Pancreas (tissue), 10 donors: ENCODE measurements at regions not wholly inside any gene's neighbourhood (a gene's known extent, or its start where the extent isn't known, plus 50 kb on each side); places are given as distances from the start of the nearest gene placed in this dataset.
"Not testable (repeated sequence)": the region's sequence is repeated elsewhere in the genome, so short reads cannot be mapped to it uniquely, and the experiment has no call there.

Experiments
- ATAC-seq, 4 donors: fragments of 200-7000 bp; cut with Tn5 transposase; one replicate each; pipeline versions ENCODE4 v1.8.0 to v1.9.1; 2020; ENCODE audit warnings: mild to moderate bottlenecking in 4 of 4, moderate library complexity in 4 of 4
- DNase-seq, 6 donors: peaks; one replicate each; pipeline ENCODE4 v3.0.0-alpha.2; 2020
- FAIRE-seq: peaks from 2 replicates; lab custom pipeline; 2012; peaks lifted over from hg19 to GRCh38; lab: Jason Lieb, UNC
- H3K27ac ChIP-seq, 4 donors: fragments of 200-600 bp; sonication (generic); 1 replicate in 3 of 4; 2 replicates in 1 of 4; pipeline versions ENCODE4 v1.5.0 to v1.8.0; 2020
- H3K27me3 ChIP-seq, 4 donors: fragments of 200-600 bp; one replicate each; pipeline ENCODE4 v1.8.0; 2021
- H3K36me3 ChIP-seq, 3 donors: fragments of 200-600 bp; sonication (generic) in 1 of 3; one replicate each; pipeline versions ENCODE4 v1.5.0 to v1.8.0; 2020 to 2021
- H3K4me1 ChIP-seq, 3 donors: fragments of 200-600 bp; one replicate each; pipeline ENCODE4 v1.8.0; 2021
- H3K4me3 ChIP-seq, 4 donors: fragments of 200-600 bp; sonication (generic) in 2 of 4; one replicate each; pipeline versions ENCODE4 v1.5.0 to v1.8.0; 2020 to 2021
- H3K9me3 ChIP-seq, 4 donors: fragments of 200-600 bp; one replicate each; pipeline ENCODE4 v1.8.0; 2021
- CTCF ChIP-seq, 4 donors: fragments of 200-600 bp; sonication (generic) in 3 of 4; IDR thresholded peaks; one replicate each; pipeline versions ENCODE4 v1.5.0 to v1.8.0; 2021; ENCODE audit warnings: antibody characterized with exemption in 4 of 4
- WGBS, 2 donors: extraction: QIAGEN DNeasy Blood & Tissue Kit; methylation state at CpG; one replicate each; pipeline ENCODE4 v1.1.7; 2013; 5-methylcytosine and 5-hydroxymethylcytosine counted together
- intact Hi-C, 3 donors: fragments of 100-400 bp; cut with DNase I; formaldehyde crosslinking; loops; one replicate each; pipeline versions ENCODE4 v1.11.1 to v1.14.2; 2022
- donor health status: healthy with polysubstance abuse.
- donor health status: DM: no; HTN: no; CAD: no; lungs with moderate emphysema.
- donor health status: DM: no; HTN: no; CAD: no.
- donor health status: control.
- donor health status: control.
- donor health status: Bipolar disorder and iron deficiency.
- donor health status: DM: yes; HTN: yes; CAD: no.
- donor health status: DM: no; HTN: no; CAD: no.
- donor health status: DM: no; HTN: no; CAD: no.
- donor health status: DM: yes; HTN: yes; CAD: no.

- FAIRE-seq (no peak), DNase-seq (no peak), ATAC-seq (no peak)
- no peak for TF ChIP-seq CTCF (IDR thresholded peaks at IDR 0.05)
- WGBS, 2 donors = 33 to 40% methylated on average over 6 of the region's 6 CpGs
- Histone ChIP-seq H3K4me3 (no peak overlapping the region), H3K9me3 (no peaks in the 10 kb centered on the region), H3K27me3 (no peaks in the 10 kb centered on the region), H3K27ac (no peak overlapping the region), H3K36me3 (no peaks in the 10 kb centered on the region), H3K4me1 (no peaks in the 10 kb centered on the region)
- intact Hi-C loops = no loop called here
These were observed 358.1 kb upstream of the NUPR2 start for GRCh38 chr7:56474271-56474670.

- no peak overlapping the region for H3K4me3 ChIP-seq
- DNase-seq (no peak), FAIRE-seq (no peak), ATAC-seq (no peak)
- no peaks in the 10 kb centered on the region for H3K4me1 ChIP-seq
- H3K9me3 ChIP-seq = peaks cover 2 to 7% (median 4%) of the 10 kb centered on the region in 4 donors
- no peaks in the 10 kb centered on the region for H3K36me3 ChIP-seq
- TF ChIP-seq CTCF (IDR thresholded peaks at IDR 0.05) = no peak
- WGBS, 2 donors = 39 to 41% methylated on average over 2 of the region's 2 CpGs
- intact Hi-C loops = no loop called here
- H3K27ac ChIP-seq = no peak overlapping the region
- no peaks in the 10 kb centered on the region for H3K27me3 ChIP-seq
These were observed 355.6 kb upstream of the NUPR2 start for GRCh38 chr7:56471811-56472210.

GRCh38 chr7:56466607-56467525, 350.6 kb upstream of the NUPR2 start:
- H3K9me3 ChIP-seq = peaks cover 2 to 15% (median 4%) of the 10 kb centered on the region in 4 donors
- H3K36me3 ChIP-seq, DNase-seq, ATAC-seq, H3K27ac ChIP-seq, H3K27me3 ChIP-seq, intact Hi-C loops, H3K4me3 ChIP-seq, H3K4me1 ChIP-seq, FAIRE-seq: not testable (repeated sequence)
- 9 to 13% methylated on average over 2 of the region's 2 CpGs for WGBS, 2 donors

GRCh38 chr7:56449762-56450161, 333.5 kb upstream of the NUPR2 start:
- FAIRE-seq (no peak), ATAC-seq (no peak), DNase-seq (no peak)
- H3K27me3 ChIP-seq = no peaks in the 10 kb centered on the region
- TF ChIP-seq CTCF (IDR thresholded peaks at IDR 0.05) = no peak
- H3K36me3 ChIP-seq = no peaks in the 10 kb centered on the region
- no peaks in the 10 kb centered on the region for H3K4me1 ChIP-seq
- H3K27ac ChIP-seq = no peak overlapping the region
- H3K9me3 ChIP-seq = no peaks in the 10 kb centered on the region
- intact Hi-C loops = no loop called here
- no peak overlapping the region for H3K4me3 ChIP-seq

DNA sequence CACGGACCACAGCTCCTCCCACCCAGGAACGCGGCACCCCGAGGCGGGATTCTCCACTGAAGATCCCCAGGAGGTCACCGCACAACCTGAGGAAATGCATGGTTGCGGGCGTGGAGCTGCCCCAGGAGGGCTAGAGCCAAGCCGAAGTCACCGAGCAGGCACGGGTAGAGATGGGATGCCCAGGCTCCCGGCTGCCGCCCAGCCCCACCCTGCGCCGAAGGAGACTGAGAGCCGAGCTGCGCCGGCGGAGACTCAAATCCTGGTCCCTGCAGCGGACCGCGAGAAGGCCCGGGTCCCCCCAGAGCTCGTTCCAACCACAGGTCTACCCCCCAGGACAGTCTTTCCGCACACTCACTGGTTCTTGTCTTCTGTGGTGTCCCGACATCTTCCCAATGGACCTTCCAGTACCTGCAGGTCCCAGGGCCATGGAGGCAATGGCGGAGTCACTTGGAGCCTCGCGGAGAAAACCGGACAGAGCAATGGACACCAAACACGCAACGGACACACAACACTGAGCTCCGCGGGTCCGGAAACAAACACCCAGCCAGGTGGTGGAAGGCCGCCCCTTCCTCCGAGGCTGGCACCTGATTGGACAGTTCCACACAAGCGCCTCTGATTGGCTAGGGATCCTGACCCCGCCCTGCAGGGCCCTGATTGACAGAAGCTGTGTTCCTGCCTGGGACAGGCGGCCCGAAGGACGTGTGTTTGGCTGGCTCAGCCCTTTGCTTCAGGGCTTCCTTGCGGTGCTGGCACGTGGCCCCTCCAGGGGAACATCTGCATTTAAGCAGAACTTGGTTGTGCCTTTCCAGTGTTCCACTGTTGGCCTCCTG, 331.9 kb upstream of the NUPR2 start:
- WGBS, 2 donors = 11 to 23% methylated on average over 44 of the region's 44 CpGs
- Histone ChIP-seq H3K9me3 (no peaks in the 10 kb centered on the region), H3K27ac (no peak overlapping the region), H3K4me3 (no peak overlapping the region), H3K4me1 (no peaks in the 10 kb centered on the region), H3K27me3 (no peaks in the 10 kb centered on the region), H3K36me3 (no peaks in the 10 kb centered on the region)
- ATAC-seq (no peak), FAIRE-seq (no peak), DNase-seq (peak in 1 of 6 donors; percentile 51)
- TF ChIP-seq CTCF (IDR thresholded peaks at IDR 0.05) = no peak
- intact Hi-C loops = no loop called here

- intact Hi-C loops, H3K27me3 ChIP-seq, FAIRE-seq, DNase-seq, H3K27ac ChIP-seq, H3K4me3 ChIP-seq, H3K36me3 ChIP-seq, H3K9me3 ChIP-seq, H3K4me1 ChIP-seq, ATAC-seq: not testable (repeated sequence)
- 67 to 69% methylated on average over 1 of the region's 1 CpG for WGBS, 2 donors
These were observed 304.3 kb upstream of the NUPR2 start for GRCh38 chr7:56420528-56420927.
